BE2C (cell line): ENCODE measurements at regions not wholly inside any gene's neighbourhood (a gene's known extent, or its start where the extent isn't known, plus 50 kb on each side); places are given as distances from the start of the nearest gene placed in this dataset.

ENCODE experiments used
- DNase-seq: peaks from one replicate; pipeline ENCODE4 v3.0.0-alpha.2; 2020
- H3K27me3 ChIP-seq: fragments of 250-450 bp; sonication (Bioruptor Pico); 2 replicates; pipeline ENCODE4 v1.5.1; 2020; ENCODE audit warnings: mild to moderate bottlenecking
- H3K36me3 ChIP-seq: fragments of 250-450 bp; sonication (Bioruptor Pico); 2 replicates; pipeline ENCODE4 v1.5.1; 2020; ENCODE audit warnings: mild to moderate bottlenecking
- H3K4me1 ChIP-seq: fragments of 250-450 bp; sonication (Bioruptor Pico); 2 replicates; pipeline ENCODE4 v1.5.1; 2020
- H3K4me3 ChIP-seq: 2 replicates; pipeline ENCODE4 v1.5.1; 2011; ENCODE audit warnings: low read depth, low read length
- H3K9me3 ChIP-seq: fragments of 250-450 bp; sonication (Bioruptor Pico); 2 replicates; pipeline ENCODE4 v1.5.1; 2020
- CTCF ChIP-seq: IDR thresholded peaks from 2 replicates; pipeline ENCODE4 v1.5.1; 2012; ENCODE audit warnings: mild to moderate bottlenecking, low read depth, low read length

GRCh38 chrX:96027407-96027806 is 657.2 kb upstream of the DIAPH2 start:
- Histone ChIP-seq H3K27me3 (no peaks in the 10 kb centered on the region), H3K36me3 (no peaks in the 10 kb centered on the region), H3K4me3 (no peak overlapping the region), H3K4me1 (no peaks in the 10 kb centered on the region), H3K9me3 (no peaks in the 10 kb centered on the region)
- no peak for DNase-seq
- TF ChIP-seq CTCF = no peak

- Histone ChIP-seq H3K27me3 (no peaks in the 10 kb centered on the region), H3K4me1 (no peaks in the 10 kb centered on the region), H3K4me3 (no peak overlapping the region), H3K9me3 (no peaks in the 10 kb centered on the region), H3K36me3 (no peaks in the 10 kb centered on the region)
- DNase-seq = no peak
- TF ChIP-seq CTCF = no peak
Measured at GRCh38 chrX:96052078-96052477, 632.6 kb upstream of the DIAPH2 start.

GRCh38 chrX:96081891-96082290 is 602.8 kb upstream of the DIAPH2 start:
- H3K36me3 ChIP-seq = no peaks in the 10 kb centered on the region
- no peaks in the 10 kb centered on the region for H3K9me3 ChIP-seq
- no peaks in the 10 kb centered on the region for H3K27me3 ChIP-seq
- H3K4me3 ChIP-seq = no peak overlapping the region
- no peak for DNase-seq
- TF ChIP-seq CTCF = no peak
- H3K4me1 ChIP-seq = no peaks in the 10 kb centered on the region

- no peaks in the 10 kb centered on the region for H3K27me3 ChIP-seq
- no peak for TF ChIP-seq CTCF
- no peak overlapping the region for H3K4me3 ChIP-seq
- H3K9me3 ChIP-seq = no peaks in the 10 kb centered on the region
- no peaks in the 10 kb centered on the region for H3K36me3 ChIP-seq
- no peaks in the 10 kb centered on the region for H3K4me1 ChIP-seq
- DNase-seq = no peak
Measured at GRCh38 chrX:96094616-96095015, 590.0 kb upstream of the DIAPH2 start.

GRCh38 chrX:96098471-96098870 is 586.2 kb upstream of the DIAPH2 start:
- Histone ChIP-seq H3K4me3 (no peak overlapping the region), H3K9me3 (no peaks in the 10 kb centered on the region), H3K27me3 (no peaks in the 10 kb centered on the region), H3K4me1 (no peaks in the 10 kb centered on the region), H3K36me3 (no peaks in the 10 kb centered on the region)
- TF ChIP-seq CTCF = no peak
- DNase-seq = no peak

- Histone ChIP-seq H3K27me3 (no peaks in the 10 kb centered on the region), H3K9me3 (no peaks in the 10 kb centered on the region), H3K36me3 (no peaks in the 10 kb centered on the region), H3K4me1 (no peaks in the 10 kb centered on the region), H3K4me3 (no peak overlapping the region)
- no peak for TF ChIP-seq CTCF
- no peak for DNase-seq
Measured at GRCh38 chrX:96102997-96103396, 581.6 kb upstream of the DIAPH2 start.
